Neuronal stem cell (in vitro differentiated cells): ENCODE measurements at regions not wholly inside any gene's neighbourhood (a gene's known extent, or its start where the extent isn't known, plus 50 kb on each side); places are given as distances from the start of the nearest gene placed in this dataset.
"Not testable (repeated sequence)": the region's sequence is repeated elsewhere in the genome, so short reads cannot be mapped to it uniquely, and the experiment has no call there.

Experiments
- DNase-seq: peaks from one replicate; pipeline ENCODE4 v3.0.0-alpha.2; 2013; ENCODE audit warnings: low spot score
- H2AFZ ChIP-seq: one replicate; pipeline ENCODE4 v1.6.1; 2013; ENCODE audit warnings: mild to moderate bottlenecking, low read length, inconsistent platforms
- H2AK5ac ChIP-seq: 2 replicates; pipeline ENCODE4 v1.6.1; 2013; ENCODE audit warnings: low read depth, mild to moderate bottlenecking, inconsistent platforms, low read length, moderate library complexity, mixed read lengths
- H2BK120ac ChIP-seq: 2 replicates; pipeline ENCODE4 v1.6.1; 2013; ENCODE audit warnings: low read depth, mild to moderate bottlenecking, inconsistent platforms, low read length, moderate library complexity, mixed read lengths
- H2BK12ac ChIP-seq: one replicate; pipeline ENCODE4 v1.6.1; 2013; ENCODE audit warnings: low read length, inconsistent platforms
- H2BK15ac ChIP-seq: 2 replicates; pipeline ENCODE4 v1.6.1; 2013; ENCODE audit warnings: mild to moderate bottlenecking, low read length, inconsistent platforms, mixed read lengths
- H2BK5ac ChIP-seq: one replicate; pipeline ENCODE4 v1.6.1; 2013; ENCODE audit warnings: inconsistent platforms, mild to moderate bottlenecking, low read length, moderate library complexity
- H3K14ac ChIP-seq: one replicate; pipeline ENCODE4 v1.6.1; 2013; ENCODE audit warnings: low read length, inconsistent platforms
- H3K18ac ChIP-seq: 2 replicates; pipeline ENCODE4 v1.6.1; 2013; ENCODE audit warnings: low read length, inconsistent platforms
- H3K23ac ChIP-seq: 2 replicates; pipeline ENCODE4 v1.6.1; 2013; ENCODE audit warnings: low read depth, mild to moderate bottlenecking, mixed read lengths, low read length, inconsistent platforms; ENCODE audit not compliant: poor library complexity
- H3K27ac ChIP-seq: replicated peaks from 3 replicates; pipeline ENCODE4 v1.5.1; 2013; ENCODE audit warnings: low read length, inconsistent platforms
- H3K27me3 ChIP-seq, 3 experiments: 2 replicates each; pipeline ENCODE4 v1.6.1; 2013; ENCODE audit warnings: low read length in 3 of 3, mild to moderate bottlenecking in 2 of 3, inconsistent platforms in 1 of 3, low read depth in 1 of 3, mixed read lengths in 1 of 3, moderate library complexity in 1 of 3; ENCODE audit not compliant: control insufficient read depth in 3 of 3, insufficient read depth in 3 of 3
- H3K36me3 ChIP-seq, 2 donors: replicated peaks in 1 of 2; 2 replicates each; pipeline ENCODE4 v1.6.1; 2013; ENCODE audit warnings: low read length in 2 of 2; ENCODE audit not compliant: control insufficient read depth in 2 of 2, insufficient read depth in 2 of 2
- H3K4ac ChIP-seq: 2 replicates; pipeline ENCODE4 v1.6.1; 2013; ENCODE audit warnings: inconsistent platforms, mild to moderate bottlenecking, low read length, moderate library complexity
- H3K4me1 ChIP-seq, 2 donors: 1 replicate in 1 of 2; 2 replicates in 1 of 2; pipeline ENCODE4 v1.6.1; 2013; ENCODE audit warnings: low read length in 2 of 2, low read depth in 1 of 2; ENCODE audit not compliant: control insufficient read depth in 2 of 2, insufficient read depth in 1 of 2
- H3K4me2 ChIP-seq: one replicate; pipeline ENCODE4 v1.6.1; 2013; ENCODE audit warnings: mild to moderate bottlenecking, low read length, inconsistent platforms; ENCODE audit not compliant: insufficient read depth, poor library complexity, severe bottlenecking
- H3K4me3 ChIP-seq, 2 donors: 2 replicates each; pipeline ENCODE4 v1.5.1; 2013; ENCODE audit warnings: low read length in 2 of 2, mild to moderate bottlenecking in 2 of 2, inconsistent platforms in 1 of 2, moderate library complexity in 1 of 2
- H3K79me1 ChIP-seq: one replicate; pipeline ENCODE4 v1.6.1; 2013; ENCODE audit warnings: low read depth, mild to moderate bottlenecking, inconsistent platforms, low read length, moderate library complexity
- H3K9ac ChIP-seq: one replicate; pipeline ENCODE4 v1.6.1; 2013; ENCODE audit warnings: mild to moderate bottlenecking, low read depth, low read length, inconsistent platforms; ENCODE audit not compliant: poor library complexity
- H3K9me3 ChIP-seq, 2 donors: replicated peaks in 1 of 2; 2 replicates each; pipeline versions ENCODE3 to v1.6.1; 2013; ENCODE audit warnings: low read length in 2 of 2, mild to moderate bottlenecking in 2 of 2, inconsistent platforms in 1 of 2, low read depth in 1 of 2, mixed read lengths in 1 of 2, moderate library complexity in 1 of 2; ENCODE audit not compliant: control insufficient read depth in 2 of 2, insufficient read depth in 1 of 2
- H4K8ac ChIP-seq: one replicate; pipeline ENCODE4 v1.6.1; 2013; ENCODE audit warnings: low read depth, mild to moderate bottlenecking, inconsistent platforms, low read length, moderate library complexity
- H4K91ac ChIP-seq: one replicate; pipeline ENCODE4 v1.6.1; 2013; ENCODE audit warnings: low read length, low read depth, mild to moderate bottlenecking, inconsistent platforms; ENCODE audit not compliant: poor library complexity
- WGBS, 2 donors: extraction: QIAGEN DNeasy Blood & Tissue Kit; methylation state at CpG; one replicate each; pipeline ENCODE4 v1.1.7; 2013; ENCODE audit warnings: missing lambda C conversion rate in 2 of 2, mixed read lengths in 1 of 2; ENCODE audit not compliant: insufficient read length in 2 of 2, insufficient replicate concordance in 1 of 2; ENCODE audit errors: extremely low coverage in 2 of 2; 5-methylcytosine and 5-hydroxymethylcytosine counted together

DNA sequence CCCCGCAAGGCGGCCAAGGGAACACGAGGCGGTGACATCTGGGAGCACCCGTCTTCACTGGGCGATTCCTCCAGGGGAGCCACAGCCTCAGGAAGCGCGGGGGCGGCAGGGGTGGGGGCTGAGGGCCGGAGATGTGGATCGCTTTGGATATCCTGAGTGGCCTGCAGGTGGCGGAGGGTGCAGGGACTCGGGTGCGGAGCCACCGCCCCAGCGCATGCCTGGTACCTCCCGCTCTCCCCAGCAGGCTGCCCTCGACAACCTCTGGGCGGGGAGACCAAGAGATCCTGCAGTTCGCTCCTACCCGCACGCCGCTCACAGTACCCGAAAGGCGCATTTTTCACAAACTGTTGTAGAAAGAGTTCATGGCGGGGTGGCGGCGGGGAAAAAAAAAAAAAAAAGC lies 162.9 kb upstream of the PRKX start:
- not testable (repeated sequence) for H3K4me1 ChIP-seq, H2BK5ac ChIP-seq, H3K4ac ChIP-seq, H3K23ac ChIP-seq, H3K79me1 ChIP-seq, H2AK5ac ChIP-seq, H3K9ac ChIP-seq, H4K91ac ChIP-seq, H2BK15ac ChIP-seq, H3K27me3 ChIP-seq, H4K8ac ChIP-seq, H3K36me3 ChIP-seq, H3K14ac ChIP-seq, H2BK12ac ChIP-seq, H2BK120ac ChIP-seq, DNase-seq, H3K4me2 ChIP-seq, H3K4me3 ChIP-seq, H3K18ac ChIP-seq, H3K9me3 ChIP-seq, H2AFZ ChIP-seq, H3K27ac ChIP-seq
- WGBS, 2 donors: no CpG with 5 or more reads among the region's 28 CpGs

- not testable (repeated sequence) for DNase-seq, H3K36me3 ChIP-seq, H3K27me3 ChIP-seq, H3K9me3 ChIP-seq, H3K4ac ChIP-seq, H4K8ac ChIP-seq, H3K9ac ChIP-seq, H2BK5ac ChIP-seq, H3K14ac ChIP-seq, H3K79me1 ChIP-seq, H3K4me2 ChIP-seq, H2BK15ac ChIP-seq, H3K23ac ChIP-seq, H2BK120ac ChIP-seq, H3K27ac ChIP-seq, H3K4me1 ChIP-seq, H4K91ac ChIP-seq, H3K18ac ChIP-seq, H2AK5ac ChIP-seq, H3K4me3 ChIP-seq, H2BK12ac ChIP-seq, H2AFZ ChIP-seq
- WGBS, 2 donors: no CpG with 5 or more reads among the region's 12 CpGs
These were observed 162.2 kb upstream of the PRKX start for GRCh38 chrX:3875638-3876037.

DNA sequence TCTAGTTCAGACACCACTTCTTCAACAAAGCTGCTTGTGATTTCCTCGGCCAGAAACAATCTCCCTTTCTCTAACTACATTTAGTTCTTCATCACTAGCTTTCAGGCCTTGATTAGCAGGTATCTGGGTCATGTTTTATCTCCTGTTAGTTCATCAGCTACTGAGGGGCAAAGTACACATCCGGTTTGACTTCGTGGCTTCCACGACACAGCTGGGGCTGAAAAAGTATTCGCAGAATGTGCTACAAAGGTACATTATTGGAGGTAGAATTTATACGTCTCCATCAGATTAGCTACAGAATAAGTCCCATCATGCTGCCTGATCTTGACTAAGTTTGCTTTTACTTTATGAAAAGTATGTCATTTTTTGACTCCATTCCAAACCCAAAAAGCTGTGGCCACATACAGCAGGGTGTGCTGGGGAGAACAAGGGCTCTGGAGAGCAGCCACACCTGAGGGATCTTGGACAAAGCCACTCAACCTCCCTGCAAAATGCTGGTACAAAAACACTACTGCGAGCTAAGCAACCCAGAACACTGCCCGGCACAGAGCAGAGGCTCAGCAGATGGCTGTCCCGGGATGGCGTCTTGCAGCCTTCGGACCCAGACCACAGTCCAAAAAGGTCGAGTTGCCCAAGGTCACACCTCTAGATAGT lies 158.9 kb upstream of the PRKX start:
- not testable (repeated sequence) for H2BK5ac ChIP-seq, H3K27me3 ChIP-seq, H3K36me3 ChIP-seq, H2BK15ac ChIP-seq, H3K23ac ChIP-seq, H3K9me3 ChIP-seq, H4K8ac ChIP-seq, H3K14ac ChIP-seq, H3K4me2 ChIP-seq, H4K91ac ChIP-seq, DNase-seq, H3K79me1 ChIP-seq, H2BK120ac ChIP-seq, H3K4me1 ChIP-seq, H3K4ac ChIP-seq, H3K18ac ChIP-seq, H3K9ac ChIP-seq, H2AK5ac ChIP-seq, H3K27ac ChIP-seq, H2AFZ ChIP-seq, H2BK12ac ChIP-seq, H3K4me3 ChIP-seq
- WGBS, 2 donors: no CpG with 5 or more reads among the region's 12 CpGs

DNA sequence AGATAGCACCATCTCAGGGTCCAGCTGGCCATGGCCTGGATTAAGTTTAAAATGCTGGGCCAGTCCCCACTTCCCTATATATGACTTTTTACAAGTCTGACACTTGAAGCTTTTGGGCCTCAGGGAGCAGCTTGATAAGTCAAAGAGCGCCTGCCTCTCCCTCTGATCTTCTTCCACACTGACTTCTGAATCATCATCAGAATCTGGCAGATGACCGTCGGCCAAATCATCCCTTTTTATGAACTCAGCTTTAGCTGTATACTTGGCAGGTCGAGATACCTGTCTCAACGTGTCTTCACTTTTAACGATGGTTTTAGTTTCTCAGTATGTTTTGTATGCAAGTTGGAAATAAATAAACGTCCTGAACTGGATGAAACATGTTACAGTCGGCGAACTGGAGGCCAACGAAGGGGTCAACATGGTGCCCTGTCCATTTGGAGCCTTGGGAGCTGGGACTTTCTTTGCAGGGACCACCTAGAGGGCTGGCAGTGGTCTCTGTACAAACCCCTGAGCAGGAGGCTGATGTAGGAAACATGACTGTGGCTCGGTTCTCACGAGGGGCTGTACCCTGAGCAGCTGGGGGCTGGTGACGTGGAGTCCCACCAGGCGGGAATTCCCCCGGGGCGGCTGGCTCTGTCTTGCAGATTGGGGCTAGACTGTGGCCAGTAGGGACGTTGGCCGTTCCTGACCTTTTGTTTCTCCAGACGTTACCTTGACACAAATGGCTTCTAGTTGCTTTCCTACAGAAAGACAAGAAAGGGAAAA lies 153.8 kb upstream of the PRKX start:
- H2BK120ac ChIP-seq, H3K18ac ChIP-seq, H3K36me3 ChIP-seq, H3K27me3 ChIP-seq, H3K27ac ChIP-seq, H3K23ac ChIP-seq, H3K4me3 ChIP-seq, H2AFZ ChIP-seq, H3K4ac ChIP-seq, H3K4me1 ChIP-seq, H3K79me1 ChIP-seq, H2BK5ac ChIP-seq, H2BK12ac ChIP-seq, H3K14ac ChIP-seq, H4K8ac ChIP-seq, H3K9me3 ChIP-seq, H2AK5ac ChIP-seq, DNase-seq, H2BK15ac ChIP-seq, H3K9ac ChIP-seq, H3K4me2 ChIP-seq, H4K91ac ChIP-seq: not testable (repeated sequence)
- no CpG with 5 or more reads among the region's 19 CpGs for WGBS, 2 donors
